Ishikawa (cell line): ENCODE measurements at regions not wholly inside any gene's neighbourhood (a gene's known extent, or its start where the extent isn't known, plus 50 kb on each side); places are given as distances from the start of the nearest gene placed in this dataset.

Source experiments
- CEBPB ChIP-seq: IDR thresholded peaks from 2 replicates; pipeline ENCODE4 v1.6.1; 2012
- CREB1 ChIP-seq: IDR thresholded peaks from 2 replicates; pipeline ENCODE4 v1.6.1; 2012; ENCODE audit warnings: low read depth
- EGR1 ChIP-seq: IDR thresholded peaks from 2 replicates; pipeline ENCODE4 v1.6.1; 2012
- EP300 ChIP-seq: IDR thresholded peaks from 2 replicates; pipeline ENCODE4 v1.6.1; 2012; ENCODE audit warnings: borderline replicate concordance
- FOXM1 ChIP-seq: IDR thresholded peaks from 2 replicates; pipeline ENCODE4 v1.6.1; 2012; ENCODE audit warnings: low read depth, borderline replicate concordance
- MAX ChIP-seq: IDR thresholded peaks from 2 replicates; pipeline ENCODE4 v1.6.1; 2012
- NFIC ChIP-seq: IDR thresholded peaks from 2 replicates; pipeline ENCODE4 v1.6.1; 2012
- RAD21 ChIP-seq: IDR thresholded peaks from 2 replicates; pipeline ENCODE4 v1.6.1; 2012; ENCODE audit warnings: low read depth
- REST ChIP-seq: IDR thresholded peaks from 2 replicates; pipeline ENCODE4 v1.6.1; 2012; ENCODE audit warnings: low read depth, mild to moderate bottlenecking
- TAF1 ChIP-seq: IDR thresholded peaks from 2 replicates; pipeline ENCODE4 v1.6.1; 2012; ENCODE audit warnings: low read depth, mild to moderate bottlenecking
- TCF12 ChIP-seq: IDR thresholded peaks from 2 replicates; pipeline ENCODE4 v1.6.1; 2012; ENCODE audit warnings: low read depth
- TEAD4 ChIP-seq: IDR thresholded peaks from 2 replicates; pipeline ENCODE4 v1.6.1; 2012
- YY1 ChIP-seq: IDR thresholded peaks from 2 replicates; pipeline ENCODE4 v1.6.1; 2012; ENCODE audit warnings: low read depth
- ZBTB7A ChIP-seq: IDR thresholded peaks from 2 replicates; pipeline ENCODE4 v1.6.1; 2012; ENCODE audit warnings: low read depth
- TF ChIP-seq, protein P1 (sequence below): IDR thresholded peaks from 2 replicates; pipeline ENCODE4 v1.6.1; 2012

GRCh38 chrX:43552703-43553102, 103.4 kb upstream of the MAOA start:
- TF ChIP-seq CEBPB (no peak), TEAD4 (no peak), RAD21 (no peak), YY1 (no peak), TAF1 (no peak), EGR1 (no peak), MAX (no peak), ZBTB7A (no peak), CREB1 (no peak), NFIC (no peak)
- TF ChIP-seq, protein P1, sequence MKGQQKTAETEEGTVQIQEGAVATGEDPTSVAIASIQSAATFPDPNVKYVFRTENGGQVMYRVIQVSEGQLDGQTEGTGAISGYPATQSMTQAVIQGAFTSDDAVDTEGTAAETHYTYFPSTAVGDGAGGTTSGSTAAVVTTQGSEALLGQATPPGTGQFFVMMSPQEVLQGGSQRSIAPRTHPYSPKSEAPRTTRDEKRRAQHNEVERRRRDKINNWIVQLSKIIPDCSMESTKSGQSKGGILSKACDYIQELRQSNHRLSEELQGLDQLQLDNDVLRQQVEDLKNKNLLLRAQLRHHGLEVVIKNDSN = no peak

- no peak for TF ChIP-seq MAX
- TF ChIP-seq RAD21 = no peak
- no peak for TF ChIP-seq CEBPB
- TF ChIP-seq CREB1 = no peak
- TF ChIP-seq, protein P1 = no peak
- TF ChIP-seq TCF12 = no peak
- TF ChIP-seq NFIC = no peak
- TF ChIP-seq TEAD4 = no peak
- no peak for TF ChIP-seq EP300
- TF ChIP-seq FOXM1 = no peak
- TF ChIP-seq TAF1 = no peak
These were observed 102.8 kb upstream of the MAOA start for GRCh38 chrX:43553257-43553656.

- TF ChIP-seq TAF1 (no peak), YY1 (no peak), REST (no peak), FOXM1 (no peak), ZBTB7A (no peak), RAD21 (no peak), MAX (no peak), CEBPB (no peak), TCF12 (no peak)
- TF ChIP-seq, protein P1 = no peak
These were observed 99.9 kb upstream of the MAOA start for GRCh38 chrX:43556207-43556606.

- TF ChIP-seq CREB1 (no peak), RAD21 (peak; percentile 74), YY1 (peak; percentile 68), TEAD4 (no peak)
These were observed 98.3 kb upstream of the MAOA start for GRCh38 chrX:43557792-43558191.

GRCh38 chrX:43559644-43560043, 96.5 kb upstream of the MAOA start:
- TF ChIP-seq RAD21 (peak; percentile 73), TAF1 (no peak), CEBPB (no peak), TCF12 (no peak)

DNA sequence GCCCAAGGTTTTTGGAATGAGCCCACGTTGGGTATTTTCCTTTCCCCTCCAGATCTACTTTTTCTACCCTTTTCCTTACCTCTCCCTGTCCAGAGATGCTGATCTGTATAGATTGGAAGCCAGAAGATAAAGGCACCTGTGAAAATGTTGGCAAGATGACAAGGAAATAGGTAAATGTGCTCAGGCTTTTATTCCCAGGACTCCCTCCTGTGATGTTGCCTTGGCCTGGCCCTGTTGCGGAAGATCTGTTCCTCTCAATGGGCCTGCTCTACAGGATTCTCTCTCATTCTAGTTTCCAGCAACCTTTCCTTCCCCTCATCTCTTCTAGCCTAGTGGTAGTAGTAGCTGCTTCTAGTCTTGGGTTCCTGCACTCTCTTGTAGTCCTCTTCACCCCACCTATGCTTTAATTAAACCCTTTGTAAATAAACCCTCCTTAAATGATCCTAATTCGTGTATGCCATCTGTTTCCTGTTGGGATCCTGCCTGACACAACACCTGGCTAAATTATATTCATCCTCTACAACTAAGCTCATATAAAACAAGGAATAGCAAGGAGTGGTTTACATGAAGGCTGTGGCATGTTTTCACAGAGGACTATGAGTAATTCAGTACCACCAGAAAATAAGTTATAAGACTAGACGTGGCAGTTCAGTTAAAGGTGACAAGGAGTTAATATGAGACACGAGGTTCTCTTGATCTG, 95.7 kb upstream of the MAOA start:
- TF ChIP-seq MAX = no peak
- TF ChIP-seq NFIC = no peak
- TF ChIP-seq CEBPB = no peak
- TF ChIP-seq YY1 = no peak

- no peak for TF ChIP-seq TAF1
These were observed 93.7 kb upstream of the MAOA start for GRCh38 chrX:43562372-43562771.

DNA sequence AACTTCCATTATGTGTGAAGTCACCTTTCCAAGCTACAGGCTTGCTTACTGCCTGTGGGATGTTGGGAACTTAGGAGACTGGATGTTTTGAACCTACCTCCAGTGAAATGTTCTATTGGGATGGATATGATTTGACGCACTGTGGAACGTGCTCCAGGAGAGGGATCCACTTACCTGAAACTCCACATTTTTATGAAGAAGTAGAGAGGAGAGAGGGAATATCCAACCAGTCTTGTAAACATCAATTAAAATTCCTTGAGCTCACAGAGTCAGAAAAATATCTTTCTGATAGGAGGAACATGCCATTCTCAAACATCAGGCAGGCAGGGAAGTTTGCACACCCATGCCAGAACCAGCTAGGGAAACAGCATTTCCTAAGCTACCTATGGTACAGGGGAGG, 91.1 kb upstream of the MAOA start:
- no peak for TF ChIP-seq EP300
- no peak for TF ChIP-seq RAD21
- TF ChIP-seq CEBPB = no peak
- TF ChIP-seq EGR1 = no peak
- TF ChIP-seq MAX = no peak
- TF ChIP-seq NFIC = no peak
- TF ChIP-seq ZBTB7A = no peak
- no peak for TF ChIP-seq CREB1
- TF ChIP-seq TEAD4 = no peak
- no peak for TF ChIP-seq YY1
- TF ChIP-seq, protein P1 = no peak
- TF ChIP-seq TCF12 = no peak
- no peak for TF ChIP-seq TAF1
- no peak for TF ChIP-seq REST
- TF ChIP-seq FOXM1 = no peak
